Fibroblast of lung (primary cell): ENCODE measurements at regions not wholly inside any gene's neighbourhood (a gene's known extent, or its start where the extent isn't known, plus 50 kb on each side); places are given as distances from the start of the nearest gene placed in this dataset.

Experiments used
- DNase-seq, 2 donors: peaks; one replicate each; pipeline versions ENCODE4 v3.0.0 to v3.0.0-alpha.2; 2010; ENCODE audit warnings: low read depth in 2 of 2
- H2AFZ ChIP-seq: 2 replicates; pipeline ENCODE4 v1.5.1; 2012; ENCODE audit warnings: low read length, control low read depth, inconsistent platforms
- H3K27ac ChIP-seq: 2 replicates; pipeline ENCODE4 v1.5.1; 2011; ENCODE audit warnings: low read length, control low read depth; ENCODE audit not compliant: insufficient read depth
- H3K27me3 ChIP-seq: 2 replicates; pipeline ENCODE4 v1.5.1; 2011; ENCODE audit warnings: mild to moderate bottlenecking, low read length; ENCODE audit not compliant: control insufficient read depth, insufficient read depth
- H3K36me3 ChIP-seq: 2 replicates; pipeline ENCODE4 v1.5.1; 2011; ENCODE audit warnings: low read length; ENCODE audit not compliant: control insufficient read depth, insufficient read depth
- H3K4me1 ChIP-seq: 2 replicates; pipeline ENCODE4 v1.5.1; 2011; ENCODE audit warnings: low read length; ENCODE audit not compliant: control insufficient read depth, insufficient read depth; ENCODE audit errors: extremely low read depth
- H3K4me2 ChIP-seq: 2 replicates; pipeline ENCODE4 v1.5.1; 2011; ENCODE audit warnings: low read length, control low read depth; ENCODE audit not compliant: insufficient read depth; ENCODE audit errors: extremely low read depth
- H3K4me3 ChIP-seq, 4 experiments: fragments of 200-600 bp in 1 of 4; sonication (generic) in 1 of 4; replicated peaks in 1 of 4; 2 replicates each; pipeline ENCODE4 v1.5.1; 2011 to 2016; ENCODE audit warnings: low read length in 4 of 4, low read depth in 3 of 4, mild to moderate bottlenecking in 3 of 4, control low read depth in 2 of 4, inconsistent platforms in 1 of 4, mixed read lengths in 1 of 4; ENCODE audit not compliant: insufficient read depth in 1 of 4; ENCODE audit errors: control extremely low read depth in 1 of 4
- H3K79me2 ChIP-seq: 2 replicates; pipeline ENCODE4 v1.5.1; 2012; ENCODE audit warnings: mild to moderate bottlenecking, low read length, inconsistent platforms; ENCODE audit not compliant: control insufficient read depth, insufficient read depth
- H3K9ac ChIP-seq: 2 replicates; pipeline ENCODE4 v1.5.1; 2011; ENCODE audit warnings: mild to moderate bottlenecking, low read length, control low read depth; ENCODE audit not compliant: insufficient read depth
- H3K9me3 ChIP-seq: 2 replicates; pipeline ENCODE4 v1.5.1; 2012; ENCODE audit warnings: low read depth, low read length; ENCODE audit not compliant: control insufficient read depth, insufficient read depth
- H4K20me1 ChIP-seq: 2 replicates; pipeline ENCODE4 v1.5.1; 2011; ENCODE audit warnings: low read length; ENCODE audit not compliant: control insufficient read depth, insufficient read depth; ENCODE audit errors: extremely low read depth
- CTCF ChIP-seq, 2 donors: IDR thresholded peaks in 1 of 2; conservative IDR thresholded peaks in 1 of 2; 1 replicate in 1 of 2; 2 replicates in 1 of 2; pipeline ENCODE4 v1.5.1; 2011 to 2012; ENCODE audit warnings: low read length in 2 of 2, control low read depth in 1 of 2, inconsistent platforms in 1 of 2, low read depth in 1 of 2, mild to moderate bottlenecking in 1 of 2
- EZH2 ChIP-seq: IDR thresholded peaks from 2 replicates; pipeline ENCODE4 v1.5.1; 2012; ENCODE audit warnings: low read length, control low read depth, mild to moderate bottlenecking; ENCODE audit errors: missing control alignments

- Histone ChIP-seq H3K9me3 (no peaks in the 10 kb centered on the region), H3K4me1 (no peaks in the 10 kb centered on the region), H3K9ac (no peak overlapping the region), H3K79me2 (no peaks in the 10 kb centered on the region), H3K36me3 (no peaks in the 10 kb centered on the region), H3K4me3 (no peak overlapping the region), H2AFZ (no peak overlapping the region), H3K4me2 (no peak overlapping the region), H4K20me1 (no peaks in the 10 kb centered on the region), H3K27ac (no peak overlapping the region), H3K27me3 (no peaks in the 10 kb centered on the region)
- no peak for DNase-seq
- TF ChIP-seq CTCF (conservative IDR thresholded peaks at IDR 0.05 in 1 of 2, IDR thresholded peaks at IDR 0.05 in 1 of 2; ENCODE audit: low read depth in 1 of 2, low read length in 2 of 2) (no peak), EZH2 (no peak)
Measured at GRCh38 chr13:108120856-108121255, 94.5 kb downstream of the LIG4 start.

DNA sequence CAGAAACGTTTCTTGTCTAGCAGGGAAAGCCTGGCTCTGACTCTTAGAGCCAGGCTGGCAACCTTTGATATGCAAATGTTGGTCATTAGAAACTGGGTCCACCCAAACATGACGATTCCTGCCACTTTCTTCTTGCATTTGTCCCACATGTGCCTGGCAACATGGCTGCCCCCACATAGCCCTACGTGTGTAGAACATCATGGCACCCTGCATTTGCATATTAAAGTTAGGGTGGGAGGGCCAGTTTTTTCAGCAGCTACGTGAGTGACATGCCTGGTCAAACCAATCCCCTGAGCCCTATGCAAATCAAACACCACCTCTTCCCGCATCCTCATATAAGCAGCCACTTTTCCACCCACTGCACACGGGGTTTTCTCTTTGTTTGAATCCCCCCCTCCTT, 95.0 kb downstream of the LIG4 start:
- H2AFZ ChIP-seq: no peak overlapping the region

GRCh38 chr13:108115738-108116137, 99.6 kb downstream of the LIG4 start:
- H3K4me1 ChIP-seq: no peaks in the 10 kb centered on the region
- no peak overlapping the region for H3K9ac ChIP-seq
- TF ChIP-seq EZH2: no peak
- TF ChIP-seq CTCF (conservative IDR thresholded peaks at IDR 0.05 in 1 of 2, IDR thresholded peaks at IDR 0.05 in 1 of 2; ENCODE audit: low read depth in 1 of 2, low read length in 2 of 2): no peak
- no peak overlapping the region for H3K4me3 ChIP-seq
- H4K20me1 ChIP-seq: no peaks in the 10 kb centered on the region
- no peak overlapping the region for H3K27ac ChIP-seq
- no peaks in the 10 kb centered on the region for H3K79me2 ChIP-seq
- H3K4me2 ChIP-seq: no peak overlapping the region
- no peaks in the 10 kb centered on the region for H3K36me3 ChIP-seq
- H3K9me3 ChIP-seq: no peaks in the 10 kb centered on the region
- H2AFZ ChIP-seq: no peak overlapping the region
- no peak for DNase-seq
- H3K27me3 ChIP-seq: no peaks in the 10 kb centered on the region

More for the DNA sequence above, 95.0 kb downstream of the LIG4 start:
- Histone ChIP-seq H3K36me3 (no peaks in the 10 kb centered on the region), H3K4me3 (no peak overlapping the region), H3K27ac (no peak overlapping the region), H3K4me1 (no peaks in the 10 kb centered on the region), H3K27me3 (no peaks in the 10 kb centered on the region), H3K4me2 (no peak overlapping the region), H3K9me3 (no peaks in the 10 kb centered on the region), H3K9ac (no peak overlapping the region), H3K79me2 (no peaks in the 10 kb centered on the region), H4K20me1 (no peaks in the 10 kb centered on the region)
- DNase-seq: no peak
- TF ChIP-seq EZH2 (no peak), CTCF (conservative IDR thresholded peaks at IDR 0.05 in 1 of 2, IDR thresholded peaks at IDR 0.05 in 1 of 2; ENCODE audit: low read depth in 1 of 2, low read length in 2 of 2) (no peak)
